ENCODE measurements at regions not wholly inside any gene's neighbourhood (a gene's known extent, or its start where the extent isn't known, plus 50 kb on each side); places are given as distances from the start of the nearest gene placed in this dataset.

GRCh38 chr5:143479394-143479793, 75.9 kb upstream of the NR3C1 start:
- TF ChIP-seq POLR2A (IDR thresholded peaks at IDR 0.05) (no peak), CTCF (IDR thresholded peaks at IDR 0.05) (no peak), POLR2AphosphoS5 (IDR thresholded peaks at IDR 0.05; ENCODE audit: insufficient read depth in 1 of 2, low read depth in 1 of 2) (no peak)
- Histone ChIP-seq H3K27me3 (no peaks in the 10 kb centered on the region), H3K36me3 (no peaks in the 10 kb centered on the region), H3K9me3 (no peaks in the 10 kb centered on the region), H3K4me1 (no peaks in the 10 kb centered on the region), H3K27ac (no peak overlapping the region), H3K4me3 (no peak overlapping the region)
- intact Hi-C loops (cut with DNase I), result no loop called here
- no peak for DNase-seq (ENCODE audit: extremely low spot score in 2 of 2)

- Histone ChIP-seq H3K27me3 (no peaks in the 10 kb centered on the region), H3K4me3 (no peak overlapping the region), H3K4me1 (no peaks in the 10 kb centered on the region), H3K36me3 (no peaks in the 10 kb centered on the region), H3K27ac (no peak overlapping the region), H3K9me3 (no peaks in the 10 kb centered on the region)
- intact Hi-C loops (cut with DNase I), result no loop called here
- TF ChIP-seq POLR2A (IDR thresholded peaks at IDR 0.05) (no peak), POLR2AphosphoS5 (IDR thresholded peaks at IDR 0.05; ENCODE audit: insufficient read depth in 1 of 2, low read depth in 1 of 2) (no peak), CTCF (IDR thresholded peaks at IDR 0.05) (no peak)
- DNase-seq (ENCODE audit: extremely low spot score in 2 of 2), result no peak
Measured at GRCh38 chr5:143476601-143477211, 73.2 kb upstream of the NR3C1 start.

GRCh38 chr5:143474616-143475015, 71.1 kb upstream of the NR3C1 start:
- no peaks in the 10 kb centered on the region for H3K4me1 ChIP-seq
- H3K27ac ChIP-seq, result no peak overlapping the region
- intact Hi-C loops (cut with DNase I), result no loop called here
- H3K36me3 ChIP-seq, result no peaks in the 10 kb centered on the region
- H3K4me3 ChIP-seq, result no peak overlapping the region
- DNase-seq (ENCODE audit: extremely low spot score in 2 of 2), result no peak
- TF ChIP-seq POLR2AphosphoS5 (IDR thresholded peaks at IDR 0.05; ENCODE audit: insufficient read depth in 1 of 2, low read depth in 1 of 2), result no peak
- TF ChIP-seq CTCF (IDR thresholded peaks at IDR 0.05), result no peak
- no peak for TF ChIP-seq POLR2A (IDR thresholded peaks at IDR 0.05)
- H3K9me3 ChIP-seq, result no peaks in the 10 kb centered on the region
- no peaks in the 10 kb centered on the region for H3K27me3 ChIP-seq

- H3K36me3 ChIP-seq, result no peaks in the 10 kb centered on the region
- H3K27me3 ChIP-seq, result no peaks in the 10 kb centered on the region
- no peaks in the 10 kb centered on the region for H3K9me3 ChIP-seq
- no peak overlapping the region for H3K4me3 ChIP-seq
- intact Hi-C loops (cut with DNase I), result no loop called here
- no peaks in the 10 kb centered on the region for H3K4me1 ChIP-seq
- no peak overlapping the region for H3K27ac ChIP-seq
- DNase-seq (ENCODE audit: extremely low spot score in 2 of 2), result no peak
- TF ChIP-seq POLR2AphosphoS5 (IDR thresholded peaks at IDR 0.05; ENCODE audit: insufficient read depth in 1 of 2, low read depth in 1 of 2), result no peak
- no peak for TF ChIP-seq CTCF (IDR thresholded peaks at IDR 0.05)
- no peak for TF ChIP-seq POLR2A (IDR thresholded peaks at IDR 0.05)
Measured at GRCh38 chr5:143473481-143473880, 70.0 kb upstream of the NR3C1 start.

- no peak overlapping the region for H3K4me3 ChIP-seq
- DNase-seq (ENCODE audit: extremely low spot score in 2 of 2), result no peak
- H3K27me3 ChIP-seq, result no peaks in the 10 kb centered on the region
- H3K9me3 ChIP-seq, result no peaks in the 10 kb centered on the region
- intact Hi-C loops (cut with DNase I), result no loop called here
- H3K4me1 ChIP-seq, result no peaks in the 10 kb centered on the region
- no peak for TF ChIP-seq POLR2A (IDR thresholded peaks at IDR 0.05)
- TF ChIP-seq CTCF (IDR thresholded peaks at IDR 0.05), result no peak
- no peak for TF ChIP-seq POLR2AphosphoS5 (IDR thresholded peaks at IDR 0.05; ENCODE audit: insufficient read depth in 1 of 2, low read depth in 1 of 2)
- H3K36me3 ChIP-seq, result no peaks in the 10 kb centered on the region
- H3K27ac ChIP-seq, result no peak overlapping the region
Measured at GRCh38 chr5:143472576-143472975, 69.1 kb upstream of the NR3C1 start.
